Esophagus squamous epithelium (tissue), 5 donors: ENCODE measurements at regions not wholly inside any gene's neighbourhood (a gene's known extent, or its start where the extent isn't known, plus 50 kb on each side); places are given as distances from the start of the nearest gene placed in this dataset.

Experiments
- DNase-seq: peaks from one replicate; lab custom pipeline; 2025; lab: John Stamatoyannopoulos, UW
- H3K27ac ChIP-seq, 4 donors: fragments of 200-600 bp; sonication (generic); one replicate each; pipeline ENCODE4 v1.5.1; 2016 to 2019; ENCODE audit warnings: mild to moderate bottlenecking in 1 of 4
- H3K27me3 ChIP-seq, 4 donors: fragments of 200-600 bp; sonication (generic); 1 replicate in 3 of 4; 2 replicates in 1 of 4; pipeline versions ENCODE4 v1.5.1 to v1.6.0; 2017 to 2021; ENCODE audit warnings: antibody characterized with exemption in 1 of 4
- H3K36me3 ChIP-seq, 3 donors: fragments of 200-600 bp; sonication (generic); one replicate each; pipeline ENCODE4 v1.5.1; 2016 to 2019
- H3K4me1 ChIP-seq, 3 donors: fragments of 200-600 bp; sonication (generic); one replicate each; pipeline ENCODE4 v1.5.1; 2017 to 2019
- H3K4me3 ChIP-seq, 4 donors: fragments of 200-600 bp; sonication (generic); 1 replicate in 3 of 4; 2 replicates in 1 of 4; pipeline ENCODE4 v1.5.1; 2016 to 2019; ENCODE audit warnings: mild to moderate bottlenecking in 2 of 4, moderate library complexity in 1 of 4
- H3K9me3 ChIP-seq, 3 donors: fragments of 200-600 bp; sonication (generic); one replicate each; pipeline ENCODE4 v1.5.1; 2016 to 2019
- CTCF ChIP-seq, 6 experiments: fragments of 450-650 bp in 4 of 6; fragments of 200-600 bp in 2 of 6; sonication (generic) in 2 of 6; IDR thresholded peaks; one replicate each; pipeline ENCODE4 v1.5.1; 2016 to 2019; ENCODE audit warnings: antibody characterized with exemption in 6 of 6, mild to moderate bottlenecking in 4 of 6, moderate library complexity in 4 of 6
- POLR2A ChIP-seq, 4 donors: fragments of 450-650 bp; IDR thresholded peaks; one replicate each; pipeline ENCODE4 v1.6.1; 2017; ENCODE audit warnings: antibody characterized with exemption in 4 of 4, mild to moderate bottlenecking in 4 of 4, moderate library complexity in 3 of 4
- WGBS, 2 donors: methylation state at CpG; one replicate each; pipeline ENCODE4 v1.1.5; 2018; 5-methylcytosine and 5-hydroxymethylcytosine counted together
- intact Hi-C: fragments of 100-400 bp; cut with DNase I; formaldehyde crosslinking; loops from one replicate; pipeline ENCODE4 v1.15.0; 2022
- donor health status: DM: yes; HTN: yes; CAD: no.

- Histone ChIP-seq H3K9me3 (peaks cover 0 to 8% (median 7%) of the 10 kb centered on the region in 3 donors), H3K27ac (no peak overlapping the region), H3K4me1 (no peaks in the 10 kb centered on the region), H3K4me3 (no peak overlapping the region), H3K27me3 (peaks cover 0 to 61% (median 0%) of the 10 kb centered on the region in 4 donors), H3K36me3 (no peaks in the 10 kb centered on the region)
- DNase-seq, result no peak
- intact Hi-C loops, result no loop called here
- WGBS, 2 donors, result 77 to 92% methylated on average over 5 of the region's 5 CpGs
- TF ChIP-seq CTCF (IDR thresholded peaks at IDR 0.05) (no peak), POLR2A (IDR thresholded peaks at IDR 0.05) (no peak)
Measured at GRCh38 chr1:14034506-14034905, 334.5 kb downstream of the PRDM2 start.

- no peak overlapping the region for H3K27ac ChIP-seq
- H3K36me3 ChIP-seq, result no peaks in the 10 kb centered on the region
- DNase-seq, result no peak
- whole genome bisulfite sequencing, 2 donors, result 58 to 66% methylated on average over 6 of the region's 6 CpGs
- TF ChIP-seq POLR2A (IDR thresholded peaks at IDR 0.05) (no peak), CTCF (IDR thresholded peaks at IDR 0.05) (no peak)
- H3K4me1 ChIP-seq, result no peaks in the 10 kb centered on the region
- intact Hi-C loops, result no loop called here
- no peak overlapping the region for H3K4me3 ChIP-seq
- peaks cover 0 to 22% (median 10%) of the 10 kb centered on the region in 3 donors for H3K9me3 ChIP-seq
- H3K27me3 ChIP-seq, result peaks cover 0 to 54% (median 0%) of the 10 kb centered on the region in 4 donors
Measured at GRCh38 chr1:14037101-14037847, 337.3 kb downstream of the PRDM2 start.

- Histone ChIP-seq H3K36me3 (no peaks in the 10 kb centered on the region), H3K9me3 (peaks cover 0 to 18% (median 3%) of the 10 kb centered on the region in 3 donors), H3K27me3 (peaks cover 0 to 34% (median 0%) of the 10 kb centered on the region in 4 donors), H3K27ac (no peak overlapping the region), H3K4me1 (no peaks in the 10 kb centered on the region), H3K4me3 (no peak overlapping the region)
- intact Hi-C loops, result no loop called here
- no peak for DNase-seq
- 34 to 37% methylated on average over 11 of the region's 11 CpGs for WGBS, 2 donors
- TF ChIP-seq CTCF (IDR thresholded peaks at IDR 0.05) (no peak), POLR2A (IDR thresholded peaks at IDR 0.05) (no peak)
Measured at GRCh38 chr1:14039582-14040430, 339.8 kb downstream of the PRDM2 start.

- Histone ChIP-seq H3K27ac (no peak overlapping the region), H3K27me3 (no peaks in the 10 kb centered on the region), H3K4me1 (no peaks in the 10 kb centered on the region), H3K9me3 (no peaks in the 10 kb centered on the region), H3K36me3 (no peaks in the 10 kb centered on the region), H3K4me3 (no peak overlapping the region)
- WGBS, 2 donors, result 67 to 69% methylated on average over 4 of the region's 4 CpGs
- no peak for DNase-seq
- TF ChIP-seq POLR2A (IDR thresholded peaks at IDR 0.05) (no peak), CTCF (IDR thresholded peaks at IDR 0.05) (no peak)
- intact Hi-C loops, result no loop called here
Measured at GRCh38 chr1:14049965-14050364, 350.0 kb downstream of the PRDM2 start.
